ENCODE measurements at regions not wholly inside any gene's neighbourhood (a gene's known extent, or its start where the extent isn't known, plus 50 kb on each side); places are given as distances from the start of the nearest gene placed in this dataset.

DNA sequence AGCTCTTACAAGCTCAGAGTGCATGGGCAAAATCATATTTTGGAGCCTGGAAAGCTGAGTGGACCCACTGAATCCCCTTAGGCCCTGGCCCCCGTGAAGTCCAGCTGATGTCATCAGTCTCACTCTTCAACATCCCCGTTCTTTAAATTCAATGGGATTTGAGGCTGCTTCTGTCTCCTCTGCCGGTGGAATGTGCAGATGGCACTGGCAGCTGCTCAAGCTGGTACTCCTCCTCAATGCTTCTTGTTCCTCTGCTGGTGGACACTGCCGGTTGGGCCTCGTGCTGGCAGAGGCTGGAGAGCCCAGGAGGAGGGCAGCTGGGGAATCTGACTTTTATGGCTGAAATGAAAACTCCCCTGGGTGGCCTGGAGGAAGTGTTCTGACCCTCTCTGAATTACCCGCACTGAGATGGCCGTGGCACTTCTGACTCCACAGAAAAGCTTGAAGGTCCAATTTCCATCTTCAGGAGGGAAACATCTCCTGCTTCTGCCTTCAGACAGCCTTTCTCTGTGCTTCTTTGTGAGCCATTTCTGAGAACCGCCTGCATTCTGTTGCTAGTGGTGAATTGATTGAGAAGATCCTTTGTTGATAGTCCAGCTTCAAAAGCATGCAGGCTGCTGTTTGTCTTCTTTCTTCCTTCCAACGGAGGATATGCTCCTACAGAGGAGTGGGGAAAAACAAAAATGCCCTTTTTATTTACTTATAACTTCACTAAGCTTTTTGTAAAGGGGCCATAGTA, 298.9 kb downstream of the TMEM38B start:
- DNase-seq (ENCODE audit: low read depth), result no peak
- no peak overlapping the region for H3K4me3 ChIP-seq (ENCODE audit: low read length)
- TF ChIP-seq CTCF (conservative IDR thresholded peaks at IDR 0.05; ENCODE audit: low read depth, low read length), result no peak

- no peak overlapping the region for H3K4me3 ChIP-seq (ENCODE audit: low read length)
- no peak for TF ChIP-seq CTCF (conservative IDR thresholded peaks at IDR 0.05; ENCODE audit: low read depth, low read length)
- no peak for DNase-seq (ENCODE audit: low read depth)
Observed at GRCh38 chr9:105993921-105994715, 299.8 kb downstream of the TMEM38B start.

- no peak overlapping the region for H3K4me3 ChIP-seq (ENCODE audit: low read length)
- no peak for DNase-seq (ENCODE audit: low read depth)
- TF ChIP-seq CTCF (conservative IDR thresholded peaks at IDR 0.05; ENCODE audit: low read depth, low read length), result no peak
Observed at GRCh38 chr9:105994970-105995369, 300.6 kb downstream of the TMEM38B start.

GRCh38 chr9:106017198-106017740, 322.9 kb downstream of the TMEM38B start:
- no peak for DNase-seq (ENCODE audit: low read depth)
- no peak overlapping the region for H3K4me3 ChIP-seq (ENCODE audit: low read length)
- TF ChIP-seq CTCF (conservative IDR thresholded peaks at IDR 0.05; ENCODE audit: low read depth, low read length), result no peak

- TF ChIP-seq CTCF (conservative IDR thresholded peaks at IDR 0.05; ENCODE audit: low read depth, low read length), result no peak
- no peak for DNase-seq (ENCODE audit: low read depth)
- no peak overlapping the region for H3K4me3 ChIP-seq (ENCODE audit: low read length)
Observed at GRCh38 chr9:106019039-106019680, 324.8 kb downstream of the TMEM38B start.

- no peak overlapping the region for H3K4me3 ChIP-seq (ENCODE audit: low read length)
- no peak for DNase-seq (ENCODE audit: low read depth)
- TF ChIP-seq CTCF (conservative IDR thresholded peaks at IDR 0.05; ENCODE audit: low read depth, low read length), result no peak
Observed at GRCh38 chr9:106019702-106020101, 325.4 kb downstream of the TMEM38B start.
